ENCODE measurements at regions not wholly inside any gene's neighbourhood (a gene's known extent, or its start where the extent isn't known, plus 50 kb on each side); places are given as distances from the start of the nearest gene placed in this dataset.
A peak's percentile ranks its signal among the peaks of the same experiment; 100 is the strongest.

GRCh38 chr7:25988640-25989039, 163.4 kb upstream of the NFE2L3 start:
- H3K36me3 Mint-ChIP-seq, result no peaks in the 10 kb centered on the region
- peak overlapping the region; percentile 77 for H3K27ac Mint-ChIP-seq
- TF ChIP-seq, protein P1, sequence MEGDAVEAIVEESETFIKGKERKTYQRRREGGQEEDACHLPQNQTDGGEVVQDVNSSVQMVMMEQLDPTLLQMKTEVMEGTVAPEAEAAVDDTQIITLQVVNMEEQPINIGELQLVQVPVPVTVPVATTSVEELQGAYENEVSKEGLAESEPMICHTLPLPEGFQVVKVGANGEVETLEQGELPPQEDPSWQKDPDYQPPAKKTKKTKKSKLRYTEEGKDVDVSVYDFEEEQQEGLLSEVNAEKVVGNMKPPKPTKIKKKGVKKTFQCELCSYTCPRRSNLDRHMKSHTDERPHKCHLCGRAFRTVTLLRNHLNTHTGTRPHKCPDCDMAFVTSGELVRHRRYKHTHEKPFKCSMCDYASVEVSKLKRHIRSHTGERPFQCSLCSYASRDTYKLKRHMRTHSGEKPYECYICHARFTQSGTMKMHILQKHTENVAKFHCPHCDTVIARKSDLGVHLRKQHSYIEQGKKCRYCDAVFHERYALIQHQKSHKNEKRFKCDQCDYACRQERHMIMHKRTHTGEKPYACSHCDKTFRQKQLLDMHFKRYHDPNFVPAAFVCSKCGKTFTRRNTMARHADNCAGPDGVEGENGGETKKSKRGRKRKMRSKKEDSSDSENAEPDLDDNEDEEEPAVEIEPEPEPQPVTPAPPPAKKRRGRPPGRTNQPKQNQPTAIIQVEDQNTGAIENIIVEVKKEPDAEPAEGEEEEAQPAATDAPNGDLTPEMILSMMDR (IDR thresholded peaks at IDR 0.05; ENCODE audit: unreplicated experiment), result no peak
- H3K27me3 Mint-ChIP-seq (ENCODE audit: low read depth), result no peaks in the 10 kb centered on the region
- peaks cover 2% of the 10 kb centered on the region for H3K9me3 Mint-ChIP-seq
- peaks cover 27% of the 10 kb centered on the region for H3K4me1 Mint-ChIP-seq
- H3K4me3 Mint-ChIP-seq, result no peak overlapping the region
- DNase-seq (ENCODE audit: low spot score in 2 of 2, unreplicated experiment in 2 of 2), result no peak

DNA sequence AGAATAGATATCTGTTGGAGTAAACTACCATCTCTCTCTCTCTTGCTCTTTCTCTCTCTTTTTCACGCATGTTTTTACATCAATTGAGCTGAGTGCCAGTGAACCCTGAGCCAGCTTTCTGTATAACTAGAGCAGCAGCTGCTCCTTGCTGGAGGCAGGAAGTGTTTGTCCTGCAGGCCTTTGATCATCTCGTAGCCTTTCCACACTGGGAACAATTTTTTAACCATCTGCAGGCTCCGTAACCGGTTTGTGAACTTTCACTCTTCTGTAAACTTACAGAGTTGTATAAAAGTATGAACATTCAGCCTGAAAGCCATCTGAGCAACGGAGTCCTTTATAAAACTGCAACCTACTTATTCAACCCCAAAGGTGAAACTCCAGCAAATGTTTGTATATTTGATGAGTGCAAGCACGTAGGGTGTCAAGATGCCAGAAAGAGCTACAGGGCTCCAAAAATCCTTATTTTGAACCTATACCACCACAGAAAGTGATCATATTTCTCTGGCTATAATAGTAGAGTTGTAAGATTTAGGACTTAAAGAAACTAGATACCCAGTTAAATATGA, 162.8 kb upstream of the NFE2L3 start:
- Mint-ChIP-seq H3K27ac (peak overlapping the region; percentile 77), H3K9me3 (peaks cover 3% of the 10 kb centered on the region), H3K36me3 (no peaks in the 10 kb centered on the region), H3K4me3 (no peak overlapping the region), H3K27me3 (ENCODE audit: low read depth) (no peaks in the 10 kb centered on the region), H3K4me1 (peaks cover 27% of the 10 kb centered on the region)
- TF ChIP-seq, protein P1 (IDR thresholded peaks at IDR 0.05; ENCODE audit: unreplicated experiment), result no peak
- DNase-seq (ENCODE audit: low spot score in 2 of 2, unreplicated experiment in 2 of 2), result no peak

- H3K36me3 Mint-ChIP-seq, result no peaks in the 10 kb centered on the region
- H3K27me3 Mint-ChIP-seq (ENCODE audit: low read depth), result no peaks in the 10 kb centered on the region
- peaks cover 15% of the 10 kb centered on the region for H3K4me1 Mint-ChIP-seq
- no peak overlapping the region for H3K27ac Mint-ChIP-seq
- TF ChIP-seq, protein P1 (IDR thresholded peaks at IDR 0.05; ENCODE audit: unreplicated experiment), result no peak
- H3K9me3 Mint-ChIP-seq, result peaks cover 3% of the 10 kb centered on the region
- no peak overlapping the region for H3K4me3 Mint-ChIP-seq
- no peak for DNase-seq (ENCODE audit: low spot score in 2 of 2, unreplicated experiment in 2 of 2)
These were observed 157.5 kb upstream of the NFE2L3 start for GRCh38 chr7:25994433-25994994.

- DNase-seq (ENCODE audit: low spot score in 2 of 2, unreplicated experiment in 2 of 2), result no peak
- Mint-ChIP-seq H3K4me3 (no peak overlapping the region), H3K36me3 (no peaks in the 10 kb centered on the region), H3K4me1 (peaks cover 8% of the 10 kb centered on the region), H3K9me3 (peaks cover 3% of the 10 kb centered on the region), H3K27me3 (ENCODE audit: low read depth) (no peaks in the 10 kb centered on the region), H3K27ac (peak overlapping the region; percentile 4)
- TF ChIP-seq, protein P1 (IDR thresholded peaks at IDR 0.05; ENCODE audit: unreplicated experiment), result no peak
These were observed 156.8 kb upstream of the NFE2L3 start for GRCh38 chr7:25995216-25995615.

DNA sequence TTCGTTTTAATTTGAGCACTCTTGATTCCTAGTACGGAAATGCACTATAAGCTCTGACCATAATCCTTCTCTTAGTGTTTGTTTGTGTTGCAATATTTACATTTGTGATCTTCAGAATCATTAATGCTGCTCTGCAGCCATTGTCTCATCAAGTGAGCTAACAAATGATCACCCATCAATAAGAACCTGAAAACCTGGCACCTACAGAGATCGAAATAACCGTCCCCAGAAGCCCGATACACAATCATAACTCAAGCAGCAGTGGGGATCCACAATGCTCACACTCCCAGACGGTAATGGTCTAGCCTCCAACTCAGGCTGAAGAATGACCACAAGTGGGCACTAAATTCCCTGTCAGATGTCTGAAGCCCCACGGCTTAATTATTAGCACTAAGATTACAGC, 156.0 kb upstream of the NFE2L3 start:
- Mint-ChIP-seq H3K27me3 (ENCODE audit: low read depth) (no peaks in the 10 kb centered on the region), H3K4me3 (no peak overlapping the region), H3K4me1 (peaks cover 5% of the 10 kb centered on the region), H3K9me3 (peaks cover 3% of the 10 kb centered on the region), H3K36me3 (no peaks in the 10 kb centered on the region), H3K27ac (no peak overlapping the region)
- no peak for DNase-seq (ENCODE audit: low spot score in 2 of 2, unreplicated experiment in 2 of 2)
- TF ChIP-seq, protein P1 (IDR thresholded peaks at IDR 0.05; ENCODE audit: unreplicated experiment), result no peak

All from mesothelial cell of epicardium (in vitro differentiated cells).